ENCODE measurements at regions not wholly inside any gene's neighbourhood (a gene's known extent, or its start where the extent isn't known, plus 50 kb on each side); places are given as distances from the start of the nearest gene placed in this dataset.

DNA sequence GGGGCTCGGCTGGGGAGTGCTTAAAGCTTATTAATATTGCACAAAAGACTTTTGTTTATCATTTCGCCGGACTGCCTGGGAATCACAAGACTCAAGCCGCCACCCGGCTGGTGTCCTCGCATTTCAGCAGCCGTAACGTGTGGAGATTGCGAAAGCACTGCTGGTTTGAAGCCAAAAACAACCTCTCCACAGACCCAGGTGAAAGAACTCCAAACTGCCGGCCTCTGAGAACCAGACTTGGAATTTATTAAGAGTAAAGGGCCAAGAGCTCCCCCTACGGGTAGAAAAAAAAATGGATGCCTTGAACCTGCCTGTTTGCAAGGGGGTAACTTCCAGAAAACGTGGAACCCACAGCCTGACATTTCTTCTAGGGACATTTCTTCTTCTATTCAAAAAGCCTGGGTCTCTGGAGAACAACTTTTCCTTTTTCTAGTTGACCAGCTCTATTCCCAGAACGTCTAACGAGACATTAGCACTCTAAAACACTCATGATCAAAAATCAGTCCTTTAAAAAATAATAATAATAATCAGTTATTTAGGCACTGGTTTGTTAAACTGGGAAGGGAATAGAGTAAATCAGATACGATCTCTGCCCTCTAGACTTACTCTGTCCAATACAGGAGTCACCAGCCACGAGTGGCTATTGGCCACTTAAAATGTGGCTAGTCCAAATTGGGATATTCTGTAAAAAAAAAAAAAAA, 216.3 kb downstream of the C1D start (continued):
- TF ChIP-seq ZNF572 (CRISPR knock-in tag; IDR thresholded peaks at IDR 0.05), result peak; percentile 86; the same call in 1 of the 2 replicates
- TF ChIP-seq ZNF737 (CRISPR knock-in tag; IDR thresholded peaks at IDR 0.05; ENCODE audit: borderline replicate concordance), result no peak
- no peak for TF ChIP-seq EZH2 (conservative IDR thresholded peaks at IDR 0.05; ENCODE audit: low read depth, low read length)
- TF ChIP-seq, protein P1, sequence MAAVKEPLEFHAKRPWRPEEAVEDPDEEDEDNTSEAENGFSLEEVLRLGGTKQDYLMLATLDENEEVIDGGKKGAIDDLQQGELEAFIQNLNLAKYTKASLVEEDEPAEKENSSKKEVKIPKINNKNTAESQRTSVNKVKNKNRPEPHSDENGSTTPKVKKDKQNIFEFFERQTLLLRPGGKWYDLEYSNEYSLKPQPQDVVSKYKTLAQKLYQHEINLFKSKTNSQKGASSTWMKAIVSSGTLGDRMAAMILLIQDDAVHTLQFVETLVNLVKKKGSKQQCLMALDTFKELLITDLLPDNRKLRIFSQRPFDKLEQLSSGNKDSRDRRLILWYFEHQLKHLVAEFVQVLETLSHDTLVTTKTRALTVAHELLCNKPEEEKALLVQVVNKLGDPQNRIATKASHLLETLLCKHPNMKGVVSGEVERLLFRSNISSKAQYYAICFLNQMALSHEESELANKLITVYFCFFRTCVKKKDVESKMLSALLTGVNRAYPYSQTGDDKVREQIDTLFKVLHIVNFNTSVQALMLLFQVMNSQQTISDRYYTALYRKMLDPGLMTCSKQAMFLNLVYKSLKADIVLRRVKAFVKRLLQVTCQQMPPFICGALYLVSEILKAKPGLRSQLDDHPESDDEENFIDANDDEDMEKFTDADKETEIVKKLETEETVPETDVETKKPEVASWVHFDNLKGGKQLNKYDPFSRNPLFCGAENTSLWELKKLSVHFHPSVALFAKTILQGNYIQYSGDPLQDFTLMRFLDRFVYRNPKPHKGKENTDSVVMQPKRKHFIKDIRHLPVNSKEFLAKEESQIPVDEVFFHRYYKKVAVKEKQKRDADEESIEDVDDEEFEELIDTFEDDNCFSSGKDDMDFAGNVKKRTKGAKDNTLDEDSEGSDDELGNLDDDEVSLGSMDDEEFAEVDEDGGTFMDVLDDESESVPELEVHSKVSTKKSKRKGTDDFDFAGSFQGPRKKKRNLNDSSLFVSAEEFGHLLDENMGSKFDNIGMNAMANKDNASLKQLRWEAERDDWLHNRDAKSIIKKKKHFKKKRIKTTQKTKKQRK (IDR thresholded peaks at IDR 0.05; ENCODE audit: low read length), result no peak
- TF ChIP-seq, protein P2, sequence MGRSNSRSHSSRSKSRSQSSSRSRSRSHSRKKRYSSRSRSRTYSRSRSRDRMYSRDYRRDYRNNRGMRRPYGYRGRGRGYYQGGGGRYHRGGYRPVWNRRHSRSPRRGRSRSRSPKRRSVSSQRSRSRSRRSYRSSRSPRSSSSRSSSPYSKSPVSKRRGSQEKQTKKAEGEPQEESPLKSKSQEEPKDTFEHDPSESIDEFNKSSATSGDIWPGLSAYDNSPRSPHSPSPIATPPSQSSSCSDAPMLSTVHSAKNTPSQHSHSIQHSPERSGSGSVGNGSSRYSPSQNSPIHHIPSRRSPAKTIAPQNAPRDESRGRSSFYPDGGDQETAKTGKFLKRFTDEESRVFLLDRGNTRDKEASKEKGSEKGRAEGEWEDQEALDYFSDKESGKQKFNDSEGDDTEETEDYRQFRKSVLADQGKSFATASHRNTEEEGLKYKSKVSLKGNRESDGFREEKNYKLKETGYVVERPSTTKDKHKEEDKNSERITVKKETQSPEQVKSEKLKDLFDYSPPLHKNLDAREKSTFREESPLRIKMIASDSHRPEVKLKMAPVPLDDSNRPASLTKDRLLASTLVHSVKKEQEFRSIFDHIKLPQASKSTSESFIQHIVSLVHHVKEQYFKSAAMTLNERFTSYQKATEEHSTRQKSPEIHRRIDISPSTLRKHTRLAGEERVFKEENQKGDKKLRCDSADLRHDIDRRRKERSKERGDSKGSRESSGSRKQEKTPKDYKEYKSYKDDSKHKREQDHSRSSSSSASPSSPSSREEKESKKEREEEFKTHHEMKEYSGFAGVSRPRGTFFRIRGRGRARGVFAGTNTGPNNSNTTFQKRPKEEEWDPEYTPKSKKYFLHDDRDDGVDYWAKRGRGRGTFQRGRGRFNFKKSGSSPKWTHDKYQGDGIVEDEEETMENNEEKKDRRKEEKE (IDR thresholded peaks at IDR 0.05), result no peak
- TF ChIP-seq RBAK (CRISPR knock-in tag; IDR thresholded peaks at IDR 0.05), result no peak
- TF ChIP-seq ZNF430 (CRISPR knock-in tag; IDR thresholded peaks at IDR 0.05), result no peak
- TF ChIP-seq GABPA (IDR thresholded peaks at IDR 0.05; ENCODE audit: low read depth, low read length), result no peak
- TF ChIP-seq GABPA (CRISPR knock-in tag; IDR thresholded peaks at IDR 0.05; ENCODE audit: low read depth), result no peak
- no peak for TF ChIP-seq HHEX (CRISPR knock-in tag; IDR thresholded peaks at IDR 0.05)
- TF ChIP-seq ZNF556 (CRISPR knock-in tag; IDR thresholded peaks at IDR 0.05; ENCODE audit: borderline replicate concordance), result no peak
- TF ChIP-seq MBNL3 (CRISPR knock-in tag; conservative IDR thresholded peaks at IDR 0.05), result no peak
- TF ChIP-seq CEBPG (CRISPR knock-in tag; IDR thresholded peaks at IDR 0.05), result peak; percentile 96
- TF ChIP-seq, protein P3, sequence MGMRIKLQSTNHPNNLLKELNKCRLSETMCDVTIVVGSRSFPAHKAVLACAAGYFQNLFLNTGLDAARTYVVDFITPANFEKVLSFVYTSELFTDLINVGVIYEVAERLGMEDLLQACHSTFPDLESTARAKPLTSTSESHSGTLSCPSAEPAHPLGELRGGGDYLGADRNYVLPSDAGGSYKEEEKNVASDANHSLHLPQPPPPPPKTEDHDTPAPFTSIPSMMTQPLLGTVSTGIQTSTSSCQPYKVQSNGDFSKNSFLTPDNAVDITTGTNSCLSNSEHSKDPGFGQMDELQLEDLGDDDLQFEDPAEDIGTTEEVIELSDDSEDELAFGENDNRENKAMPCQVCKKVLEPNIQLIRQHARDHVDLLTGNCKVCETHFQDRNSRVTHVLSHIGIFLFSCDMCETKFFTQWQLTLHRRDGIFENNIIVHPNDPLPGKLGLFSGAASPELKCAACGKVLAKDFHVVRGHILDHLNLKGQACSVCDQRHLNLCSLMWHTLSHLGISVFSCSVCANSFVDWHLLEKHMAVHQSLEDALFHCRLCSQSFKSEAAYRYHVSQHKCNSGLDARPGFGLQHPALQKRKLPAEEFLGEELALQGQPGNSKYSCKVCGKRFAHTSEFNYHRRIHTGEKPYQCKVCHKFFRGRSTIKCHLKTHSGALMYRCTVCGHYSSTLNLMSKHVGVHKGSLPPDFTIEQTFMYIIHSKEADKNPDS (CRISPR knock-in tag; IDR thresholded peaks at IDR 0.05), result no peak
- TF ChIP-seq, protein P4, sequence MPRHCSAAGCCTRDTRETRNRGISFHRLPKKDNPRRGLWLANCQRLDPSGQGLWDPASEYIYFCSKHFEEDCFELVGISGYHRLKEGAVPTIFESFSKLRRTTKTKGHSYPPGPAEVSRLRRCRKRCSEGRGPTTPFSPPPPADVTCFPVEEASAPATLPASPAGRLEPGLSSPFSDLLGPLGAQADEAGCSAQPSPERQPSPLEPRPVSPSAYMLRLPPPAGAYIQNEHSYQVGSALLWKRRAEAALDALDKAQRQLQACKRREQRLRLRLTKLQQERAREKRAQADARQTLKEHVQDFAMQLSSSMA (CRISPR knock-in tag; IDR thresholded peaks at IDR 0.05), result no peak
- TF ChIP-seq, protein P5, sequence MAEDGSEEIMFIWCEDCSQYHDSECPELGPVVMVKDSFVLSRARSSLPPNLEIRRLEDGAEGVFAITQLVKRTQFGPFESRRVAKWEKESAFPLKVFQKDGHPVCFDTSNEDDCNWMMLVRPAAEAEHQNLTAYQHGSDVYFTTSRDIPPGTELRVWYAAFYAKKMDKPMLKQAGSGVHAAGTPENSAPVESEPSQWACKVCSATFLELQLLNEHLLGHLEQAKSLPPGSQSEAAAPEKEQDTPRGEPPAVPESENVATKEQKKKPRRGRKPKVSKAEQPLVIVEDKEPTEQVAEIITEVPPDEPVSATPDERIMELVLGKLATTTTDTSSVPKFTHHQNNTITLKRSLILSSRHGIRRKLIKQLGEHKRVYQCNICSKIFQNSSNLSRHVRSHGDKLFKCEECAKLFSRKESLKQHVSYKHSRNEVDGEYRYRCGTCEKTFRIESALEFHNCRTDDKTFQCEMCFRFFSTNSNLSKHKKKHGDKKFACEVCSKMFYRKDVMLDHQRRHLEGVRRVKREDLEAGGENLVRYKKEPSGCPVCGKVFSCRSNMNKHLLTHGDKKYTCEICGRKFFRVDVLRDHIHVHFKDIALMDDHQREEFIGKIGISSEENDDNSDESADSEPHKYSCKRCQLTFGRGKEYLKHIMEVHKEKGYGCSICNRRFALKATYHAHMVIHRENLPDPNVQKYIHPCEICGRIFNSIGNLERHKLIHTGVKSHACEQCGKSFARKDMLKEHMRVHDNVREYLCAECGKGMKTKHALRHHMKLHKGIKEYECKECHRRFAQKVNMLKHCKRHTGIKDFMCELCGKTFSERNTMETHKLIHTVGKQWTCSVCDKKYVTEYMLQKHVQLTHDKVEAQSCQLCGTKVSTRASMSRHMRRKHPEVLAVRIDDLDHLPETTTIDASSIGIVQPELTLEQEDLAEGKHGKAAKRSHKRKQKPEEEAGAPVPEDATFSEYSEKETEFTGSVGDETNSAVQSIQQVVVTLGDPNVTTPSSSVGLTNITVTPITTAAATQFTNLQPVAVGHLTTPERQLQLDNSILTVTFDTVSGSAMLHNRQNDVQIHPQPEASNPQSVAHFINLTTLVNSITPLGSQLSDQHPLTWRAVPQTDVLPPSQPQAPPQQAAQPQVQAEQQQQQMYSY (CRISPR knock-in tag; IDR thresholded peaks at IDR 0.05), result no peak
- TF ChIP-seq, protein P6, sequence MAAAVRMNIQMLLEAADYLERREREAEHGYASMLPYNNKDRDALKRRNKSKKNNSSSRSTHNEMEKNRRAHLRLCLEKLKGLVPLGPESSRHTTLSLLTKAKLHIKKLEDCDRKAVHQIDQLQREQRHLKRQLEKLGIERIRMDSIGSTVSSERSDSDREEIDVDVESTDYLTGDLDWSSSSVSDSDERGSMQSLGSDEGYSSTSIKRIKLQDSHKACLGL (CRISPR knock-in tag; IDR thresholded peaks at IDR 0.05), result no peak
